Erythroblast (primary cell): ENCODE measurements at regions not wholly inside any gene's neighbourhood (a gene's known extent, or its start where the extent isn't known, plus 50 kb on each side); places are given as distances from the start of the nearest gene placed in this dataset.
"Not testable (repeated sequence)": the region's sequence is repeated elsewhere in the genome, so short reads cannot be mapped to it uniquely, and the experiment has no call there.

ENCODE experiments used
- DNase-seq, 2 experiments: peaks; one replicate each; lab custom pipeline; 2025; lab: John Stamatoyannopoulos, UW
- GATA1 ChIP-seq: IDR thresholded peaks from 2 replicates; pipeline ENCODE4 v1.6.1; 2011; ENCODE audit warnings: low read depth, mild to moderate bottlenecking, control low read depth, low read length, moderate library complexity
- POLR2A ChIP-seq: IDR thresholded peaks from 2 replicates; pipeline ENCODE4 v1.6.1; 2011; ENCODE audit warnings: mild to moderate bottlenecking, low read length

GRCh38 chr6:169087443-169088041 lies 166.1 kb downstream of the THBS2 start:
- TF ChIP-seq GATA1, result no peak
- TF ChIP-seq POLR2A, result no peak
- no peak for DNase-seq

GRCh38 chr6:169086616-169087015 lies 167.0 kb downstream of the THBS2 start:
- DNase-seq, result not testable (repeated sequence)

GRCh38 chr6:169086020-169086419 lies 167.6 kb downstream of the THBS2 start:
- TF ChIP-seq POLR2A (no peak), GATA1 (no peak)

GRCh38 chr6:169085466-169085865 lies 168.2 kb downstream of the THBS2 start:
- TF ChIP-seq POLR2A, result no peak
- DNase-seq, result no peak

More at GRCh38 chr6:169086020-169086419, 167.6 kb downstream of the THBS2 start:
- DNase-seq, result no peak

- DNase-seq, result not testable (repeated sequence)
Observed at GRCh38 chr6:169084557-169084956, 169.1 kb downstream of the THBS2 start.

- TF ChIP-seq POLR2A (no peak), GATA1 (no peak)
- DNase-seq, result no peak
Observed at GRCh38 chr6:169084067-169084466, 169.6 kb downstream of the THBS2 start.

GRCh38 chr6:169083508-169083874 lies 170.2 kb downstream of the THBS2 start:
- no peak for TF ChIP-seq POLR2A
- TF ChIP-seq GATA1, result no peak
- DNase-seq, result no peak

- TF ChIP-seq POLR2A, result no peak
- TF ChIP-seq GATA1, result no peak
- DNase-seq, result no peak
Observed at GRCh38 chr6:169082817-169083507, 170.7 kb downstream of the THBS2 start.

GRCh38 chr6:169082093-169082492 lies 171.6 kb downstream of the THBS2 start:
- TF ChIP-seq POLR2A (no peak), GATA1 (no peak)
- no peak for DNase-seq

- DNase-seq, result no peak
- TF ChIP-seq POLR2A (no peak), GATA1 (no peak)
Observed at GRCh38 chr6:169081248-169081647, 172.4 kb downstream of the THBS2 start.

- DNase-seq, result no peak
- TF ChIP-seq POLR2A (no peak), GATA1 (no peak)
Observed at GRCh38 chr6:169079650-169080049, 174.0 kb downstream of the THBS2 start.

GRCh38 chr6:169078399-169079145 lies 175.1 kb downstream of the THBS2 start:
- no peak for DNase-seq
- TF ChIP-seq GATA1, result no peak

- no peak for DNase-seq
- TF ChIP-seq POLR2A, result no peak
- no peak for TF ChIP-seq GATA1
Observed at GRCh38 chr6:169075915-169076654, 177.6 kb downstream of the THBS2 start.

- no peak for TF ChIP-seq GATA1
- TF ChIP-seq POLR2A, result no peak
- no peak for DNase-seq
Observed at GRCh38 chr6:169075211-169075914, 178.3 kb downstream of the THBS2 start.
